PFSK-1 (cell line): ENCODE measurements at regions not wholly inside any gene's neighbourhood (a gene's known extent, or its start where the extent isn't known, plus 50 kb on each side); places are given as distances from the start of the nearest gene placed in this dataset.

ENCODE experiments used
- FOXP2 ChIP-seq: optimal IDR thresholded peaks from 2 replicates; pipeline ENCODE3; 2011; ENCODE audit warnings: borderline replicate concordance, control low read depth, inconsistent platforms; ENCODE audit not compliant: insufficient read depth; ENCODE audit errors: extremely low read length, extremely low read depth
- POLR2AphosphoS5 ChIP-seq: IDR thresholded peaks from 2 replicates; pipeline ENCODE4 v1.6.1; 2012; ENCODE audit warnings: low read depth, mild to moderate bottlenecking, control low read depth, low read length, moderate library complexity
- REST ChIP-seq, 2 experiments: IDR thresholded peaks; 2 replicates each; pipeline versions ENCODE4 v1.6.1 to v1.8.0; 2011 to 2012; ENCODE audit warnings: low read depth in 2 of 2, low read length in 2 of 2, control low read depth in 1 of 2, inconsistent platforms in 1 of 2, mild to moderate bottlenecking in 1 of 2, moderate library complexity in 1 of 2; ENCODE audit not compliant: insufficient read depth in 1 of 2
- SIN3A ChIP-seq: IDR thresholded peaks from 2 replicates; pipeline ENCODE4 v1.6.1; 2012; ENCODE audit warnings: mild to moderate bottlenecking, low read length, moderate library complexity, borderline replicate concordance; ENCODE audit not compliant: insufficient read depth
- TAF1 ChIP-seq: IDR thresholded peaks from 2 replicates; pipeline ENCODE4 v1.6.1; 2012; ENCODE audit warnings: low read length, control low read depth, borderline replicate concordance; ENCODE audit not compliant: insufficient read depth

DNA sequence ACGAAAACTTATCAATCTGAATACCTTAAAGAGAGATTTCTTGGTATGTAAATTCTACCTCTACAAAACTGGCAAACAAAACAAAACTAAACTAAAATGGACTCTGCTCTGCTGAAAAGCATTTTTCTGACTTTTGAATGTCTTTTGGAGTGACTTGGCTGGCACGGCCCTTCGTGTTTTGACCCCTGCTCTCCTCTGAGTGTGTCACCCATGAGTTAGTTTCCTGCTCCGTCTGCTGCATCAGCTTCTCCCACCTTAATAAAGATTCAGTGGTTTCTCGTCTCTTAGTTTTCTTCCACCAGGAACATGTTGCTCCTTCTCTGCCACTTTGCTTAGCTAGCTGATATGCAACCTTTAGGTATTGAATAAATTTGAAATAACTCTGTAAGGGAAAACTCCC is 1084.0 kb upstream of the CDH18 start:
- no peak for TF ChIP-seq TAF1
- no peak for TF ChIP-seq SIN3A
- TF ChIP-seq REST (IDR thresholded peaks at IDR 0.05; ENCODE audit: insufficient read depth in 1 of 2, low read depth in 2 of 2, low read length in 2 of 2), result no peak
- TF ChIP-seq FOXP2, result no peak
- no peak for TF ChIP-seq POLR2AphosphoS5

GRCh38 chr5:21071421-21071820 is 1083.4 kb upstream of the CDH18 start:
- TF ChIP-seq FOXP2, result no peak
- no peak for TF ChIP-seq SIN3A
- TF ChIP-seq TAF1, result no peak
- TF ChIP-seq REST (IDR thresholded peaks at IDR 0.05; ENCODE audit: insufficient read depth in 1 of 2, low read depth in 2 of 2, low read length in 2 of 2), result no peak
- no peak for TF ChIP-seq POLR2AphosphoS5

- no peak for TF ChIP-seq REST (IDR thresholded peaks at IDR 0.05; ENCODE audit: insufficient read depth in 1 of 2, low read depth in 2 of 2, low read length in 2 of 2)
- TF ChIP-seq TAF1, result no peak
- TF ChIP-seq FOXP2, result no peak
- no peak for TF ChIP-seq SIN3A
Measured at GRCh38 chr5:21070858-21071257, 1082.9 kb upstream of the CDH18 start.

GRCh38 chr5:21067724-21068123 is 1079.7 kb upstream of the CDH18 start:
- TF ChIP-seq SIN3A, result no peak
- TF ChIP-seq POLR2AphosphoS5, result no peak
- TF ChIP-seq REST (IDR thresholded peaks at IDR 0.05; ENCODE audit: insufficient read depth in 1 of 2, low read depth in 2 of 2, low read length in 2 of 2), result no peak
- no peak for TF ChIP-seq TAF1
- no peak for TF ChIP-seq FOXP2

DNA sequence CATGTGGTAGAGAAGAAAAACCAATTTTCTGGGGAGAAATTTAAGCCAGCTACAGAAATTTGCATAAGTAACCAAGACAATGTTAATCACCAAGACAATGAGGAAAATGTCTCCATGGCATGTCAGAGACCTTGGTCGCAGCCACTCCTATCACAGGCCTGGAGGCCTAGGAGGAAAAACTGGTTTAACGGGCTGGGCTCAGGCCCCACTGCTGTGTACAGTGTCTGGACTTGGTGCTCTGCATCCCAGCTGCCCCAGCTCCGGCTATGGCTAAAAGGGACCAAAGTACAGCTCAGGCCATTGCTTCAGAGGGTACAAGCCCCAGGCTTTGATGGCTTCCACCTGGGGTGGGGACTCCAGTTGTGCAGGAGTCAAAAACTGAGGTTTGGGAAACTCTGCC is 1075.1 kb upstream of the CDH18 start:
- TF ChIP-seq FOXP2 (no peak), SIN3A (no peak), TAF1 (no peak), REST (IDR thresholded peaks at IDR 0.05; ENCODE audit: insufficient read depth in 1 of 2, low read depth in 2 of 2, low read length in 2 of 2) (no peak), POLR2AphosphoS5 (no peak)
